ENCODE measurements at regions not wholly inside any gene's neighbourhood (a gene's known extent, or its start where the extent isn't known, plus 50 kb on each side); places are given as distances from the start of the nearest gene placed in this dataset.

GRCh38 chr16:59733321-59733720, 999.2 kb upstream of the GOT2 start:
- intact Hi-C loops (cut with DNase I; ENCODE audit: low total_unique reads) = no loop called here
- no peak overlapping the region for H3K4me3 ChIP-seq (ENCODE audit: low read depth, poor library complexity, severe bottlenecking)
- DNase-seq (ENCODE audit: low spot score in 2 of 2) = no peak
- TF ChIP-seq CTCF (IDR thresholded peaks at IDR 0.05) (no peak), POLR2A (IDR thresholded peaks at IDR 0.05) (no peak)

- no peak overlapping the region for H3K4me3 ChIP-seq (ENCODE audit: low read depth, poor library complexity, severe bottlenecking)
- TF ChIP-seq CTCF (IDR thresholded peaks at IDR 0.05) (no peak), POLR2A (IDR thresholded peaks at IDR 0.05) (no peak)
- no peak for DNase-seq (ENCODE audit: low spot score in 2 of 2)
- WGBS, 2 donors = 96 to 97% methylated on average over 3 of the region's 3 CpGs
- intact Hi-C loops (cut with DNase I; ENCODE audit: low total_unique reads) = no loop called here
Measured at GRCh38 chr16:59729613-59730012, 995.5 kb upstream of the GOT2 start.

DNA sequence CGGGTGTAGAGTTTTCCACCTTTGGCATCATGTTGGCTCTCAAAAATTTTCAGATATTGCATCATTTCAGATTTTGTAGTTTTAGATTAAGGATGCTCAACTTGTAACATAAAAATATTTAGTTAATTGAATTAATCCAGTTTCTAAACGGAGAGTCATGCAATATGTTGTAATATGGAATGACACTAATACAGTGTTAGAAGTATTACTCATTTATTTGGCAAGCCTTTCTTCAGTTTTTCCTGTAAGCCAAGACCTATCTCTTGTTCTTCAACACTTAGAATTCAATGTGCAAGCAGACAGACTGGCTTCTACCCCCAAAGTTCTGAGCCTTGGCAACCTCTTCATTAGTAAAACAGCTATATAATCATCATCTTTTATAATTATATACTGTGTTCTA, 985.0 kb upstream of the GOT2 start:
- intact Hi-C loops (cut with DNase I; ENCODE audit: low total_unique reads) = no loop called here
- 62% methylated on average over 2 of the region's 2 CpGs for WGBS, 2 donors
- no peak for TF ChIP-seq POLR2A (IDR thresholded peaks at IDR 0.05)
- no peak for TF ChIP-seq CTCF (IDR thresholded peaks at IDR 0.05)
- DNase-seq (ENCODE audit: low spot score in 2 of 2) = no peak
- H3K4me3 ChIP-seq (ENCODE audit: low read depth, poor library complexity, severe bottlenecking) = no peak overlapping the region

GRCh38 chr16:59707436-59708226, 973.5 kb upstream of the GOT2 start:
- TF ChIP-seq POLR2A (IDR thresholded peaks at IDR 0.05) = no peak
- no peak for TF ChIP-seq CTCF (IDR thresholded peaks at IDR 0.05)
- WGBS, 2 donors = 83 to 89% methylated on average over 8 of the region's 8 CpGs
- no peak for DNase-seq (ENCODE audit: low spot score in 2 of 2)
- H3K4me3 ChIP-seq (ENCODE audit: low read depth, poor library complexity, severe bottlenecking) = no peak overlapping the region
- intact Hi-C loops (cut with DNase I; ENCODE audit: low total_unique reads) = no loop called here

GRCh38 chr16:59701963-59702930, 968.1 kb upstream of the GOT2 start:
- DNase-seq (ENCODE audit: low spot score in 2 of 2) = no peak
- WGBS, 2 donors = 39 to 50% methylated on average over 3 of the region's 3 CpGs
- no peak overlapping the region for H3K4me3 ChIP-seq (ENCODE audit: low read depth, poor library complexity, severe bottlenecking)
- TF ChIP-seq CTCF (IDR thresholded peaks at IDR 0.05) (no peak), POLR2A (IDR thresholded peaks at IDR 0.05) (no peak)
- intact Hi-C loops (cut with DNase I; ENCODE audit: low total_unique reads) = no loop called here

Measured in lower leg skin (tissue), 4 donors.